HepG2 (cell line): ENCODE measurements at regions not wholly inside any gene's neighbourhood (a gene's known extent, or its start where the extent isn't known, plus 50 kb on each side); places are given as distances from the start of the nearest gene placed in this dataset.

Experiments
- BCL6 ChIP-seq: IDR thresholded peaks from 2 replicates; pipeline ENCODE4 v1.6.1; 2016; ENCODE audit warnings: missing genetic modification reagents, missing compliant biosample characterization
- BRD4 ChIP-seq: sonication (generic); formaldehyde crosslinking; IDR thresholded peaks from 2 replicates; pipeline ENCODE4 v1.4.0; 2020; ENCODE audit warnings: missing genetic modification reagents
- DMAP1 ChIP-seq: IDR thresholded peaks from 2 replicates; pipeline ENCODE4 v1.6.1; 2016
- ELF3 ChIP-seq: IDR thresholded peaks from 2 replicates; pipeline ENCODE4 v1.6.1; 2016; ENCODE audit warnings: missing genetic modification reagents, missing compliant biosample characterization
- ERF ChIP-seq: IDR thresholded peaks from 2 replicates; pipeline ENCODE4 v1.6.1; 2018; ENCODE audit warnings: missing biosample characterization, missing genetic modification reagents
- FOXA1 ChIP-seq, 2 experiments: fragments of 450-650 bp in 1 of 2; sonication (generic) in 1 of 2; formaldehyde crosslinking in 1 of 2; IDR thresholded peaks; 2 replicates each; pipeline versions ENCODE4 v1.4.0 to v1.6.1; 2016 to 2020; ENCODE audit warnings: missing genetic modification reagents in 1 of 2
- FOXO1 ChIP-seq: sonication (generic); formaldehyde crosslinking; IDR thresholded peaks from 2 replicates; pipeline ENCODE4 v1.4.0; 2020; ENCODE audit warnings: missing genetic modification reagents
- HOXA3 ChIP-seq: sonication (generic); formaldehyde crosslinking; IDR thresholded peaks from 2 replicates; pipeline ENCODE4 v1.5.0; 2020; ENCODE audit warnings: missing genetic modification reagents
- ISL2 ChIP-seq: sonication (generic); formaldehyde crosslinking; IDR thresholded peaks from 2 replicates; pipeline ENCODE4 v1.5.0; 2020; ENCODE audit warnings: missing genetic modification reagents
- KDM2A ChIP-seq: sonication (generic); formaldehyde crosslinking; IDR thresholded peaks from 2 replicates; pipeline ENCODE4 v1.4.0; 2020; ENCODE audit warnings: low read depth, missing genetic modification reagents, borderline replicate concordance
- MYC ChIP-seq: sonication (generic); formaldehyde crosslinking; IDR thresholded peaks from 2 replicates; pipeline ENCODE4 v1.9.0; 2021; ENCODE audit warnings: missing genetic modification reagents, borderline replicate concordance
- RAD21 ChIP-seq: fragments of 450-650 bp; formaldehyde crosslinking; IDR thresholded peaks from 2 replicates; pipeline ENCODE4 v1.5.0; 2020; ENCODE audit warnings: mild to moderate bottlenecking
- SKI ChIP-seq: fragments of 450-650 bp; IDR thresholded peaks from one replicate; pipeline ENCODE4 v1.6.1; 2018; ENCODE audit warnings: mild to moderate bottlenecking; ENCODE audit not compliant: partially characterized antibody
- SP5 ChIP-seq: IDR thresholded peaks from 2 replicates; pipeline ENCODE4 v1.6.1; 2016; ENCODE audit warnings: low read depth, borderline replicate concordance
- TAF1 ChIP-seq: sonication (generic); formaldehyde crosslinking; IDR thresholded peaks from 2 replicates; pipeline ENCODE4 v1.4.0; 2020; ENCODE audit warnings: missing genetic modification reagents
- TMF1 ChIP-seq: sonication (generic); formaldehyde crosslinking; IDR thresholded peaks from 2 replicates; pipeline ENCODE4 v1.8.1; 2022; ENCODE audit warnings: low read depth, missing genetic modification reagents
- ZBTB38 ChIP-seq: sonication (generic); formaldehyde crosslinking; IDR thresholded peaks from 2 replicates; pipeline ENCODE4 v1.5.1; 2020; ENCODE audit warnings: mild to moderate bottlenecking, missing genetic modification reagents
- ZNF331 ChIP-seq: sonication (generic); formaldehyde crosslinking; IDR thresholded peaks from 2 replicates; pipeline ENCODE4 v1.4.0; 2020; ENCODE audit warnings: missing genetic modification reagents
- ZNF619 ChIP-seq: sonication (generic); formaldehyde crosslinking; IDR thresholded peaks from 2 replicates; pipeline ENCODE4 v1.4.0; 2020; ENCODE audit warnings: mild to moderate bottlenecking, missing genetic modification reagents
- ZNF709 ChIP-seq: sonication (generic); formaldehyde crosslinking; IDR thresholded peaks from 2 replicates; pipeline ENCODE4 v1.5.0; 2020; ENCODE audit warnings: mild to moderate bottlenecking, missing genetic modification reagents
- TF ChIP-seq, protein P1 (sequence below): sonication (generic); formaldehyde crosslinking; IDR thresholded peaks from 2 replicates; pipeline ENCODE4 v1.5.1; 2020; ENCODE audit warnings: mild to moderate bottlenecking, missing genetic modification reagents, moderate library complexity
- TF ChIP-seq, protein P2 (sequence below): sonication (generic); formaldehyde crosslinking; IDR thresholded peaks from 2 replicates; pipeline ENCODE4 v1.4.0; 2020; ENCODE audit warnings: missing genetic modification reagents; ENCODE audit errors: not compliant biosample characterization
- TF ChIP-seq, protein P3 (sequence below): sonication (generic); formaldehyde crosslinking; IDR thresholded peaks from 2 replicates; pipeline ENCODE4 v1.4.0; 2020; ENCODE audit warnings: missing genetic modification reagents, borderline replicate concordance

- TF ChIP-seq, protein P1, sequence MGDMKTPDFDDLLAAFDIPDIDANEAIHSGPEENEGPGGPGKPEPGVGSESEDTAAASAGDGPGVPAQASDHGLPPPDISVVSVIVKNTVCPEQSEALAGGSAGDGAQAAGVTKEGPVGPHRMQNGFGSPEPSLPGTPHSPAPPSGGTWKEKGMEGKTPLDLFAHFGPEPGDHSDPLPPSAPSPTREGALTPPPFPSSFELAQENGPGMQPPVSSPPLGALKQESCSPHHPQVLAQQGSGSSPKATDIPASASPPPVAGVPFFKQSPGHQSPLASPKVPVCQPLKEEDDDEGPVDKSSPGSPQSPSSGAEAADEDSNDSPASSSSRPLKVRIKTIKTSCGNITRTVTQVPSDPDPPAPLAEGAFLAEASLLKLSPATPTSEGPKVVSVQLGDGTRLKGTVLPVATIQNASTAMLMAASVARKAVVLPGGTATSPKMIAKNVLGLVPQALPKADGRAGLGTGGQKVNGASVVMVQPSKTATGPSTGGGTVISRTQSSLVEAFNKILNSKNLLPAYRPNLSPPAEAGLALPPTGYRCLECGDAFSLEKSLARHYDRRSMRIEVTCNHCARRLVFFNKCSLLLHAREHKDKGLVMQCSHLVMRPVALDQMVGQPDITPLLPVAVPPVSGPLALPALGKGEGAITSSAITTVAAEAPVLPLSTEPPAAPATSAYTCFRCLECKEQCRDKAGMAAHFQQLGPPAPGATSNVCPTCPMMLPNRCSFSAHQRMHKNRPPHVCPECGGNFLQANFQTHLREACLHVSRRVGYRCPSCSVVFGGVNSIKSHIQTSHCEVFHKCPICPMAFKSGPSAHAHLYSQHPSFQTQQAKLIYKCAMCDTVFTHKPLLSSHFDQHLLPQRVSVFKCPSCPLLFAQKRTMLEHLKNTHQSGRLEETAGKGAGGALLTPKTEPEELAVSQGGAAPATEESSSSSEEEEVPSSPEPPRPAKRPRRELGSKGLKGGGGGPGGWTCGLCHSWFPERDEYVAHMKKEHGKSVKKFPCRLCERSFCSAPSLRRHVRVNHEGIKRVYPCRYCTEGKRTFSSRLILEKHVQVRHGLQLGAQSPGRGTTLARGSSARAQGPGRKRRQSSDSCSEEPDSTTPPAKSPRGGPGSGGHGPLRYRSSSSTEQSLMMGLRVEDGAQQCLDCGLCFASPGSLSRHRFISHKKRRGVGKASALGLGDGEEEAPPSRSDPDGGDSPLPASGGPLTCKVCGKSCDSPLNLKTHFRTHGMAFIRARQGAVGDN (CRISPR knock-in tag) = peak; percentile 75
- TF ChIP-seq KDM2A (CRISPR knock-in tag) = 0 out of 2 replicates have a peak, but pooled peaks have one; percentile 10
- 0 out of 2 replicates have a peak, but pooled peaks have one; percentile 37 for TF ChIP-seq ZNF709 (CRISPR knock-in tag)
- peak; percentile 19; the same call in 1 of the 2 replicates for TF ChIP-seq FOXO1 (CRISPR knock-in tag)
- peak; percentile 50; the same call in 1 of the 2 replicates for TF ChIP-seq MYC (CRISPR knock-in tag)
- TF ChIP-seq, protein P2, sequence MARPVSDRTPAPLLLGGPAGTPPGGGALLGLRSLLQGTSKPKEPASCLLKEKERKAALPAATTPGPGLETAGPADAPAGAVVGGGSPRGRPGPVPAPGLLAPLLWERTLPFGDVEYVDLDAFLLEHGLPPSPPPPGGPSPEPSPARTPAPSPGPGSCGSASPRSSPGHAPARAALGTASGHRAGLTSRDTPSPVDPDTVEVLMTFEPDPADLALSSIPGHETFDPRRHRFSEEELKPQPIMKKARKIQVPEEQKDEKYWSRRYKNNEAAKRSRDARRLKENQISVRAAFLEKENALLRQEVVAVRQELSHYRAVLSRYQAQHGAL (CRISPR knock-in tag) = peak; percentile 32
- TF ChIP-seq, protein P3, sequence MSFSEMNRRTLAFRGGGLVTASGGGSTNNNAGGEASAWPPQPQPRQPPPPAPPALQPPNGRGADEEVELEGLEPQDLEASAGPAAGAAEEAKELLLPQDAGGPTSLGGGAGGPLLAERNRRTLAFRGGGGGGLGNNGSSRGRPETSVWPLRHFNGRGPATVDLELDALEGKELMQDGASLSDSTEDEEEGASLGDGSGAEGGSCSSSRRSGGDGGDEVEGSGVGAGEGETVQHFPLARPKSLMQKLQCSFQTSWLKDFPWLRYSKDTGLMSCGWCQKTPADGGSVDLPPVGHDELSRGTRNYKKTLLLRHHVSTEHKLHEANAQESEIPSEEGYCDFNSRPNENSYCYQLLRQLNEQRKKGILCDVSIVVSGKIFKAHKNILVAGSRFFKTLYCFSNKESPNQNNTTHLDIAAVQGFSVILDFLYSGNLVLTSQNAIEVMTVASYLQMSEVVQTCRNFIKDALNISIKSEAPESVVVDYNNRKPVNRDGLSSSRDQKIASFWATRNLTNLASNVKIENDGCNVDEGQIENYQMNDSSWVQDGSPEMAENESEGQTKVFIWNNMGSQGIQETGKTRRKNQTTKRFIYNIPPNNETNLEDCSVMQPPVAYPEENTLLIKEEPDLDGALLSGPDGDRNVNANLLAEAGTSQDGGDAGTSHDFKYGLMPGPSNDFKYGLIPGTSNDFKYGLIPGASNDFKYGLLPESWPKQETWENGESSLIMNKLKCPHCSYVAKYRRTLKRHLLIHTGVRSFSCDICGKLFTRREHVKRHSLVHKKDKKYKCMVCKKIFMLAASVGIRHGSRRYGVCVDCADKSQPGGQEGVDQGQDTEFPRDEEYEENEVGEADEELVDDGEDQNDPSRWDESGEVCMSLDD (CRISPR knock-in tag) = peak; percentile 62; the same call in 1 of the 2 replicates
- TF ChIP-seq RAD21 (CRISPR knock-in tag) = peak; percentile 27; the same call in 1 of the 2 replicates
- TF ChIP-seq TAF1 (CRISPR knock-in tag) = peak; percentile 63; the same call in 1 of the 2 replicates
- TF ChIP-seq ZNF619 (CRISPR knock-in tag) = 0 out of 2 replicates have a peak, but pooled peaks have one; percentile 68
- peak; percentile 57 for TF ChIP-seq HOXA3 (CRISPR knock-in tag)
- TF ChIP-seq FOXA1 (IDR thresholded peaks at IDR 0.05) = 0 out of 2 replicates have a peak, but pooled peaks have one; percentile 10
- peak; percentile 77 for TF ChIP-seq FOXA1 (CRISPR knock-in tag; IDR thresholded peaks at IDR 0.05)
- peak; percentile 54; the same call in 1 of the 2 replicates for TF ChIP-seq ERF (CRISPR knock-in tag)
- peak; percentile 59 for TF ChIP-seq ZBTB38 (CRISPR knock-in tag)
- TF ChIP-seq SP5 (CRISPR knock-in tag) = peak; percentile 54
- TF ChIP-seq ISL2 (CRISPR knock-in tag) = 0 out of 2 replicates have a peak, but pooled peaks have one; percentile 33
- TF ChIP-seq BCL6 (CRISPR knock-in tag) = peak; percentile 5; the same call in 1 of the 2 replicates
- 0 out of 2 replicates have a peak, but pooled peaks have one; percentile 19 for TF ChIP-seq ZNF331 (CRISPR knock-in tag)
- TF ChIP-seq DMAP1 = peak; percentile 43; the same call in 1 of the 2 replicates
- TF ChIP-seq BRD4 (CRISPR knock-in tag) = peak; percentile 61; the same call in 1 of the 2 replicates
- peak; percentile 47 for TF ChIP-seq SKI
- 0 out of 2 replicates have a peak, but pooled peaks have one; percentile 26 for TF ChIP-seq TMF1 (CRISPR knock-in tag)
- TF ChIP-seq ELF3 (CRISPR knock-in tag) = peak; percentile 56; the same call in 1 of the 2 replicates
Observed at GRCh38 chr2:175593686-175594525, 408.2 kb downstream of the LNPK start (continued).
